Astrocyte (in vitro differentiated cells and primary cell): ENCODE measurements at regions not wholly inside any gene's neighbourhood (a gene's known extent, or its start where the extent isn't known, plus 50 kb on each side); places are given as distances from the start of the nearest gene placed in this dataset.

ENCODE experiments used
- EZH2 ChIP-seq: IDR thresholded peaks from 2 replicates; pipeline ENCODE4 v1.6.1; 2012; ENCODE audit warnings: mild to moderate bottlenecking, low read length, inconsistent platforms; ENCODE audit not compliant: insufficient read depth
- TF ChIP-seq, protein P1 (sequence below): IDR thresholded peaks from 2 replicates; pipeline ENCODE4 v1.5.1; 2011; ENCODE audit warnings: low read depth, mild to moderate bottlenecking, inconsistent platforms, low read length, moderate library complexity; ENCODE audit not compliant: insufficient read depth

DNA sequence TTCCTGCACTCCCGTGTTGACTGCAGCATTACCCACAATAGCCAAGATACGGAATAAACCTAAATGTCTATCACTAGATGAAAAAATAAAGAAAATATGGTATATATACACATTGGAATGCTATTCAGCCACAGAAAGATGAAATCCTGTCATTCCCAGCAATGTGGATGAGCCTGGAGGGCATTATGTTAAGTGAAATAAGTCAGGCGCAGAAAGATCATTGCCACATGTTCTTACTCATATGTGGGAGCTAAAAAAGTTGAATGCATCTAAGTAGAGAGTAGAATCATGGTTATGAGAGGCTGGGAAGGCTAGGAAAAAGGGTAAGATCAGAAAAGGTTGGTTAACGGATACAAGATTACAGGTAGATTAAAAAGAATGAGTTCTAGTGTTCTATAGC lies 219.1 kb upstream of the MKI67 start:
- TF ChIP-seq, protein P1, sequence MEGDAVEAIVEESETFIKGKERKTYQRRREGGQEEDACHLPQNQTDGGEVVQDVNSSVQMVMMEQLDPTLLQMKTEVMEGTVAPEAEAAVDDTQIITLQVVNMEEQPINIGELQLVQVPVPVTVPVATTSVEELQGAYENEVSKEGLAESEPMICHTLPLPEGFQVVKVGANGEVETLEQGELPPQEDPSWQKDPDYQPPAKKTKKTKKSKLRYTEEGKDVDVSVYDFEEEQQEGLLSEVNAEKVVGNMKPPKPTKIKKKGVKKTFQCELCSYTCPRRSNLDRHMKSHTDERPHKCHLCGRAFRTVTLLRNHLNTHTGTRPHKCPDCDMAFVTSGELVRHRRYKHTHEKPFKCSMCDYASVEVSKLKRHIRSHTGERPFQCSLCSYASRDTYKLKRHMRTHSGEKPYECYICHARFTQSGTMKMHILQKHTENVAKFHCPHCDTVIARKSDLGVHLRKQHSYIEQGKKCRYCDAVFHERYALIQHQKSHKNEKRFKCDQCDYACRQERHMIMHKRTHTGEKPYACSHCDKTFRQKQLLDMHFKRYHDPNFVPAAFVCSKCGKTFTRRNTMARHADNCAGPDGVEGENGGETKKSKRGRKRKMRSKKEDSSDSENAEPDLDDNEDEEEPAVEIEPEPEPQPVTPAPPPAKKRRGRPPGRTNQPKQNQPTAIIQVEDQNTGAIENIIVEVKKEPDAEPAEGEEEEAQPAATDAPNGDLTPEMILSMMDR = no peak
- no peak for TF ChIP-seq EZH2
